NCI-H2029 (cell line): ENCODE measurements at regions not wholly inside any gene's neighbourhood (a gene's known extent, or its start where the extent isn't known, plus 50 kb on each side); places are given as distances from the start of the nearest gene placed in this dataset.
"Not testable (repeated sequence)": the region's sequence is repeated elsewhere in the genome, so short reads cannot be mapped to it uniquely, and the experiment has no call there.

ENCODE experiments used
- DNase-seq: peaks from one replicate; lab custom pipeline; 2025; lab: John Stamatoyannopoulos, UW

- DNase-seq = no peak
Observed at GRCh38 chr3:127520993-127521392, 69.5 kb downstream of the TPRA1 start.

DNA sequence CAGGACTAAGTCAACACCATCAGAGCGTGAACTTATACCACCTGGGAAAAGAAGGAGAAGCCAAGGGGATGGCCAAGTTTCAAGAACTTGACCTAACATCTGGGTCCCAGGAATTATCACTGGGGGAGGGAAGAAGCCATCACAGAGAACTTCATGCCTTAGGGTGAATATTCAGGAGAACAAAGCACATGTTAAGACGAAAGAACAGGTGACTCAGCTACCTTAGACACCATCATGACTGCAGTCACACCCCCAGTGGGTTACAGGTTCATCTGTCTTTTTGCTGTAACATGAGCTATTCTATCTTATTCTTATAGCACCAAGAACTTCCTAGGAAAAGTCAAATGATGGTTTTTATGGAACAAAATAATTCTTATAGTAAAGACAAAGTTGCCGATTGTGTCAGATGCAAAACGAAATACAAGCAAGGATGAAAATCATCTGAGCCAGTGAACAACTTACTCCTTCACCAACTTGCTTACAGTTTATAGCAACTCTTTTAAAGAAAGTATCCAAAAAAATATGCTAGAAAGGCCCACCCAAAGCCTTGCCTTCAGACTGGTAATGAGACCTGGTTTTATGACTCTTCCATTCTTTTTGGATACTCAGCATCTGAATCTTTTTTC, 72.0 kb downstream of the TPRA1 start:
- no peak for DNase-seq

DNA sequence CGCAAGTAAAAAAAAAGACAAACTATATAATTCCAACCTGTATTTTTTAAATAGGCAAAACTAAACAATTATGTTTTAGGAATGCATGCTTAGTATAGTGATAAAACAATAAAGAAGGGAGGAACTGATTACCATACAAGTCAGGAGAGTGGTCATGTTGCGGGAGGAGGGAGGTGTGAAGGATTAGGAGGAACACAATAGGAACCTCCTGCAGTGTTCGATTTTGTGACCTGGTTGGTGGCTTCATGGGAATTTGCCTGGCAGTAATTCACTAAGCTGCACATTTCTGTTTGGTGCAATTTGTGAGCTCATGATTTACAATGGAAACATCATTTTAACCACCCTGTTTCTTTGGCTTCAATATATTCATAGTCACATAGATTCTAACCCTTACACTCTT, 78.3 kb downstream of the TPRA1 start:
- DNase-seq = no peak

- no peak for DNase-seq
Observed at GRCh38 chr3:127501177-127501576, 89.4 kb downstream of the TPRA1 start.

DNA sequence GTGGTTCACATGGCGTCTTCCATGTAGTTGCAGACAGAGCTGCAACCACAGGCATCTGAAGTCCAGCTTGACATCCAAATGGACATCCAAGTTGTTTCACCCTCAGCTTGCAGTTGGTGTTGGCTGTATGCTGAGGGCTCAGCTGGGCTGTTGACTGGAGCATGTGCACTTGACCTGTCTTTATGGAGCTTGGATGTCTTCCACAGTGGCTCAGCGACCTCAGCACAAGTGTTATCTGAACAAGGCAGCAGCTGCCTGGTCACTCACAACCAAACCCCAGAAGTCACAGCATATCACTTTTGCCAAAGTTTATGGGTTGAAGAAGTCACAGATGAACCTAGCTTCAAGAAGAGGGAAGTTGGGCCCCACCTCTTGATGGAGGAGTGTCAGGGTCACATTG, 92.9 kb downstream of the TPRA1 start:
- no peak for DNase-seq

DNA sequence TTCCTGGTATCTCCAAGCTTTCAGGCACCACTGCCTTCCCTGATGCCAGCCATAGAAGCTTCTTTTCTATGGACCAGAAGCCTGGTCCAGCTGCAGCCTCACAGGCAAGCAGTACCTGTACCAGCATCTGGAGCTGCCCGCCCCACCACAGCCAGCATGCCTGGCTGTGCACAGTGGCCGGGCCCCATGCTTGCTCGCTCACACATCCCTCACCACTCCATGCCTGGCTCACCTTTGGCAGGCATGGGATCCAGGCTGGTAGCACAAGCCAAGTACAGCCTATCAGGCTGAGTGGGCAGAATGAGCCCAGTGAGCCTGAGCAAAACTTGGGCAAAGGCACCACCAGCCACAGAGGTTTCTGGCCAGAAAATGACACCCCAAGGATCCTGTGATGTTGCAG, 93.4 kb downstream of the TPRA1 start:
- DNase-seq = no peak

DNA sequence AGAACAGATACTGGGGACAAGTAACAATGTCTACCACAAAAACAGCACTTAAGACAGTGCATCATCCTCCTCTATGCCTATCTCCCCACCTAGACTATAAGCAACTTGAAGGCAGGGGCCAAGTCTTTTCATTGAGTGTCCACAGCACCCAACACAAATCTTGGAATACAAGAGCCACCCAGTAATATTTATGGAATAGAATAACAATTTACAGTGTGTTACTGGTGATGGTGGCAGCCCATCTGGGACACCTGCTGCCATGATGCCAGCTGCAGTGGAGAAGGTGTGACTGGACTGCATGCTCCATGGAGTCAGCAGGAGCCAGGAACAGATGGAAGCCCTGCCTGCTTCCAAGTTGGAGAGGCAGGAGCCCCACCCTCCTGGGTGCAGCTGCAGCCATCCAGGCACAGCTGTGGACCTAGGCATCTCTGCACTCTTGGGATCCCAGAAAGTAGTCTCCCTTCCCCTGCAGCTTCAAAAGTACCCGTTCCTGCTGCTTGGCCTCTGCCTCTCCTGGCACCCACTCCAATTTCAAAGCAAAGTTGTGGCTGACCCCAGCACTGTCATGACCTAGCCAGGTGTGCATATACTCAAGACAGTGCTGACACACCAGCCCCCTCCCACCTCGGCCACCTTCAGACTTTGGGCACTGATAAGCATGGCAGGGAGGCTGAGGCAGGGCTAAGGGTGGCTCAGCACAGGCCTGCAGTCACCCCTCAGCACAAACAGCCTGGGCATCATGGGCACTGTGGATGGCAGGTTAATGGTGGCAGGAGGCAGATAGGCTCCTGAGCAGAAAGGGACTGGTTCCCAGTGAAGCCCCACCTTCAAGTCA, 94.5 kb downstream of the TPRA1 start:
- DNase-seq = no peak

DNA sequence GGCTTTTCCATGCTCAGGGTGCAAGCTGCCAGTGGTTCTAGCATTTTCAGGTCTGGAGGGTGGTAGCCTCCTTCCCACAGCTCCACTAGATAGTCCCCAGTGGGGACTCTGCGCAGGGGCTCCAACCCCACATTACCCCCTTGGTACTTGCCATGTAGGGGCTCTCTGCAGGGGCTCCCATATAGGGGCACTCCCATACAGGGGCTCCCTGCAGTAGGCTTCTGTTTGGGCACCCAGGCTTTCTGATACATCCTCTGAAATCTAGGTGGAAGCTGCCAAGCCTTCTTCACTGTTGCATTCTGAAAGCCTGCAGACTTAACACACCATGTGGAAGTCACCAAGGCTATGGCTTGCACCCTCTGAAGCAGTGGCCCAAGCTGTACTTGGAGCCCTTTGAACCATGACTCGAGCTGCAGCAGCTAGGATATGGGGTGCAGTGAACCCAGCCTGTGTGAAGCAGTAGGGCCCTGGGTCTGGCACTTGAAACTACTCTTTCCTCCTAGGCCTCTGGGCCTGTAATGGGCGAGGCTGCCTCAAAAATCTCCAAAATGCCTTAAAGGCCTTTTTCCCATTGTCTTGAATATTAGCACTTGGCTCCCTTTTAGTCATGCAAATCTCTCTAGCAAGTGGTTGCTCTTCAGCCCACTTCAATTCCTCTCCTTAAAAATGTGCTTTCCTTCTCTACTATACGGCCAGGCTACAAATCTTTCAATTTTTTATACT, 96.4 kb downstream of the TPRA1 start:
- no peak for DNase-seq

DNA sequence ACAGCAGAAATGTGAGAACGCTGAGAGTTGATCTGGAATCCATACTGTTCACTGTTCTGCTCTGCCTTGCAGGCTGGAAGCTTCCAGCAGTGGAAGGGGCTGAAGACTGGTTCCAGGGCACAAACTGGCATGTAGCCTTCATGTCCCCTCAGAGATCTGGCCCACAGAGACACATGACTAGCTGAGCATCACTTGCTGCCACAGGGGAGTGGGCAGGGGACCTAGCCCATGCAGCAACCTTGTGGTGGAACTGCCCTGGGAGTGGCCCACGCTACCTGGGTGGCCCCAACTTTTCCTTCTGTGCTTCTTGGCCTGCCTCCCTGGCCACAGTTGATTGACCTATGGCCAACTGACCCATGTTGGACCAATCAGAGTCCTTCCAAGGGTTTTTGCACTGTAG, 98.1 kb downstream of the TPRA1 start:
- DNase-seq = no peak

DNA sequence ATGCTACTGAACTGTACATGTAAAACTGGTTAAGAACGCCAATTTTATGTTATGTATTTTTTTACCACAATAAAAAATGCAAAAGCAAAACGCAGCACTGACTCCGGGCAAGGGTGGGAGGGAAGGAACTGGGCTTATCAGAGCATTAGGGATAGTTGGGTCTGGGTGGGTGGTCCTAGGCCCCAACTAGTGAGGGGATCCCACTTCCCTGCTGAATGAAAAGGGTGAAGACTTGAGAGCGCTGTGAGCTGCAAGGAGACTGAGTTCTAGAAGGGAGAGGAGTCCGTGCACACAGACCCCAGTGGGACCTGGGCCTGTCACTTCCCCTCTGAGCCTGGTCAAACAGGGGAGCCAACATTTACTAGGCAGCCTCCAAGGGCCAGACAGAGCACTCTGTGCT, 98.6 kb downstream of the TPRA1 start:
- DNase-seq = no peak

DNA sequence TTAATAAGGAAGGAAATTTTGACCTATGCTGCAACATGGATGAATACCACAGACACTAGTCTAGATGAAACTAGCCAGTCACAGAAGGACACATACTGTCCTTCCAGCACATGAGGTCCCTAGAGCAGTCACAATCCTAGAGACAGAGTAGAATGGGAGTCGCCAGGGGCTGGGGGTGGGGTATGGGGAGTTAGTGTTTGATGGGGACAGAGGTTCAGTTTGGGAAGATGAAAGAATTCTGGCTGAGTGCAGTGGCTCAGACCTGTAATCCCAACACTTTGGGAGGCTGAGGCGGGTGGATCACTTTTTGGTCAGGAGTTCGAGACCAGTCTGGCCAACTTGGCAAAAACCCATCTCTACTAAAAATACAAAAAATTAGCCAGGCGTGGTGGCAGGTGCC, 99.2 kb downstream of the TPRA1 start:
- no peak for DNase-seq

GRCh38 chr3:127491024-127491305, 99.6 kb downstream of the TPRA1 start:
- not testable (repeated sequence) for DNase-seq

GRCh38 chr3:127490271-127491023, 100.1 kb downstream of the TPRA1 start:
- no peak for DNase-seq

DNA sequence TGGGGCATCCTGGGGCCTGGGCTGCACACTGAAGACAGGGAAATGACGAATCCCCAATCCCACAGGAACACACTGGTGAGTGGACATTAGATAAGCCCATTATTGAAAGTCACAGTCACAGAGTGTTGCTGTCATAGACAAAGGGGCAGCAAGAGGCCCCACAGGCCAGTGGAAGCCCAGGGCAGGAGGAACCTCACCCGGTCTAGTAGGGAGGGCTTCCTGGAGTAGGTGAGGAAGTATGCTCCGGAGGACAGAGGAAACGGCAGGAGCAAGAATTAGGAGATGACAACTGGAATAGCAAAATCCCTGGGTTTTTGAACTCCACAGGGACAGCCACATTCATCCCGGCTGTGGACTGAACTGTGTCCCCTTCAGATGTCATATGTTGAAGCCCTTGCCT, 101.2 kb downstream of the TPRA1 start:
- no peak for DNase-seq

DNA sequence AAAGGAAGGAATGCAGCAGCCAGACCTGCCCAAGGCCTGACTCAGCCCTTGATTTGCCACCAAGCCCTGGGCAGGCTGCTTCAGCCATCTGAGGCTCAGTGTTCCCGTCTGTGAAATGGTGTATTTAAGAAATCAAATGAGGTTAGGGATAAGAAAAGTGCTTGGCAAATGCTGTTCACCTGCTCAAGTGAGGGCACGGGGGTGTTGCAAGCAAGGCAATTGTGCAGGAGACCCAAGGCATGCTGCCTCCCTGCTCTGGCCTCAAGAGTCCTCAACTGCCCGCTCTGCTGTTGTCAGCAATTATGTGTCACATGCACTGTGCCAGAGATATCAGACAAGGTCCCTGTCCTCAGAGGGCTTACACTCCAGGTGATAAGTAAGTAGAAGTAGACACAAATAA, 101.8 kb downstream of the TPRA1 start:
- DNase-seq = no peak

- no peak for DNase-seq
Observed at GRCh38 chr3:127488141-127488672, 102.3 kb downstream of the TPRA1 start.

- no peak for DNase-seq
Observed at GRCh38 chr3:127487196-127487595, 103.3 kb downstream of the TPRA1 start.

DNA sequence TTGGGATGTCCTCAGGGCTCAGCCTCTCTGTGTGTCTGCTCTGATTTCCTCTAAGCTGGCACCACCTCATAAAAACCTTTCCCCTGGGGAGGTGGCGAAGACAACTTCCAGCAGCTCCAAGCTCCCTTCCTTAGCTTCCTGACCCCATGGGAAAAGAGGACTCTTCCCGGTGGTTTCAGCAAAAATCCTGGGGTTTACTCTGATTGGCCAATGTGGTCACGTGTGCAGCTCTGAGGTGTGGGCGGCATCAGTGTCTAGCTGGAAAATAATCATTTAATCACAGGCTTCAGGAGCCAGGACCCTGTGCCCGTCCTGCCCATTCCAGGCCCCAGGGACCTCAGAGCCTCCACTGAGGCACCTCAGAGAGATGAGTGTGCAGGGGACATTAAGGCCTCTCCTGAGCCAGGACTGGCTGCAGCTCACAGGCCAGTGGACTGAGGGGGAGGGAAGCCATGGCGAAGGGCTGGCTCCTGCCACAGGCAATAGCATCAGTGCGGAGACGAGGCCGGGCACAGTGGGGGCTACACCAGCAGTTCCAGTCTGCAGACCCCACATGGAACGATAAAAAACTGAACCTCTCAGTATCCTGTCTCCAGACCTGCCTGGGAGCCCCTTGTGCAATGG, 104.1 kb downstream of the TPRA1 start:
- DNase-seq = no peak

- no peak for DNase-seq
Observed at GRCh38 chr3:127485396-127486170, 105.0 kb downstream of the TPRA1 start.

DNA sequence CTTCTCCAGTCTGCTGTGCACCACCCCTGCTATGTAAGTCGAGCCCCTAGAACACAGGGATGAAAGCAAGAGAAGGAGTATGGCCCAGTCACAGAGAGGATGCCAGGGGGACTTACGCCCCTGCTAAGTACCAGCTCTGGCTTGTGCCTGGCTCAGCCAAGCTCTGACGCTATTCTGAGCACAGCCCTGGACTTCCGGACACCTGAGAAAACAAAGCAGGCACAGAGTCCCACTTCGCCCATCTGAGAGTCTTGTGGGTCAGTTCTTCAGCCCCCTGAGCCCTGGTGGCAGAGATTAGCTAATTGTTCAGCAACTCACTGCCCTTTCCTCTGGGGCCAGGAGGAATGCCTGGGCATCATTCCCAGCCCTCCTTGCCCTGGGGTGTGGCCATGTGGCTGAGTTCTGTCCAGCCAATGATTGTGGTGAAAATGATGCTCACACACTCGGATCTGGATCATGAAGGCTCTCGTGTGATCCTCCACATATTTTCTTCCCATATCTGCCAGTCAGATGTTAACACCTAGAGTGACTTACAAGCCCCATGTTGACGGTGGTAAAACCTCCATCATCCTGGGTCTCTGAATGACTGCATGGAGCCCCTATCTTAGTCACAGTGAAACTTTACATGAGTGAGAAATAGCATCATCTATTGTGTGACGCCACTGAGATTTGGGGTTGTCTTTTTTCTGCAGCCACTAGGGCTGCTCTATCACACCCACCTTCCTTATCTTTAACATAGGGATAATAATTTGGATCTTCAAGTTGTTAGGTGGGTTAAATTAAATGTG, 105.7 kb downstream of the TPRA1 start:
- no peak for DNase-seq
